Ishikawa (cell line): ENCODE measurements at regions not wholly inside any gene's neighbourhood (a gene's known extent, or its start where the extent isn't known, plus 50 kb on each side); places are given as distances from the start of the nearest gene placed in this dataset.

Experiments used
- CEBPB ChIP-seq: IDR thresholded peaks from 2 replicates; pipeline ENCODE4 v1.6.1; 2012
- EP300 ChIP-seq: IDR thresholded peaks from 2 replicates; pipeline ENCODE4 v1.6.1; 2012; ENCODE audit warnings: borderline replicate concordance
- FOXM1 ChIP-seq: IDR thresholded peaks from 2 replicates; pipeline ENCODE4 v1.6.1; 2012; ENCODE audit warnings: low read depth, borderline replicate concordance
- NFIC ChIP-seq: IDR thresholded peaks from 2 replicates; pipeline ENCODE4 v1.6.1; 2012
- RAD21 ChIP-seq: IDR thresholded peaks from 2 replicates; pipeline ENCODE4 v1.6.1; 2012; ENCODE audit warnings: low read depth
- TAF1 ChIP-seq: IDR thresholded peaks from 2 replicates; pipeline ENCODE4 v1.6.1; 2012; ENCODE audit warnings: low read depth, mild to moderate bottlenecking
- TCF12 ChIP-seq: IDR thresholded peaks from 2 replicates; pipeline ENCODE4 v1.6.1; 2012; ENCODE audit warnings: low read depth
- TEAD4 ChIP-seq: IDR thresholded peaks from 2 replicates; pipeline ENCODE4 v1.6.1; 2012
- YY1 ChIP-seq: IDR thresholded peaks from 2 replicates; pipeline ENCODE4 v1.6.1; 2012; ENCODE audit warnings: low read depth
- ZBTB7A ChIP-seq: IDR thresholded peaks from 2 replicates; pipeline ENCODE4 v1.6.1; 2012; ENCODE audit warnings: low read depth
- TF ChIP-seq, protein P1 (sequence below): IDR thresholded peaks from 2 replicates; pipeline ENCODE4 v1.6.1; 2012
- TF ChIP-seq, protein P2 (sequence below): IDR thresholded peaks from 2 replicates; pipeline ENCODE4 v1.6.1; 2012; ENCODE audit warnings: low read depth, mild to moderate bottlenecking
- TF ChIP-seq, protein P3 (sequence below): IDR thresholded peaks from 2 replicates; pipeline ENCODE4 v1.6.1; 2012

DNA sequence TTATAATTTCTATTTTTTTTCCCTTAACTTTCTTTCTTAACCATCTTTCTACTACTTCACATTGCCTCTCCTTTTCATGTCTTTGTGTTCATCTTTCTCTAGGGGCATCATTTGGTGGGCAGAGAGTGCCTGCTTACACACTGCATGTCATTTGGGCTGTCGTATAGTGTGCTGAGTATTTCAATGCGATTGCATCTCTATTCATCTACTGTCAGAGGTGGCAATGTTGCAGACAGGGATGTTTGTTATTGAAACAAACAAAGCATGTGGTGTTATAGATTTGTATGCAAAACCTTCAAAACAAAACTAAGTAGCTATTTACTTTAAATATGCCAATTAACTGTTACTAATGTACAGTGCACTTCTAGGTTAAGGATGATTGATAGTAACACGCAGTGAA is 141.1 kb upstream of the MEF2C start:
- TF ChIP-seq NFIC = no peak
- no peak for TF ChIP-seq TAF1
- TF ChIP-seq, protein P1, sequence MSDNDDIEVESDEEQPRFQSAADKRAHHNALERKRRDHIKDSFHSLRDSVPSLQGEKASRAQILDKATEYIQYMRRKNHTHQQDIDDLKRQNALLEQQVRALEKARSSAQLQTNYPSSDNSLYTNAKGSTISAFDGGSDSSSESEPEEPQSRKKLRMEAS = no peak
- TF ChIP-seq TEAD4 = no peak
- TF ChIP-seq TCF12 = no peak
- no peak for TF ChIP-seq EP300
- TF ChIP-seq FOXM1 = no peak
- TF ChIP-seq RAD21 = no peak
- no peak for TF ChIP-seq CEBPB
- TF ChIP-seq, protein P2, sequence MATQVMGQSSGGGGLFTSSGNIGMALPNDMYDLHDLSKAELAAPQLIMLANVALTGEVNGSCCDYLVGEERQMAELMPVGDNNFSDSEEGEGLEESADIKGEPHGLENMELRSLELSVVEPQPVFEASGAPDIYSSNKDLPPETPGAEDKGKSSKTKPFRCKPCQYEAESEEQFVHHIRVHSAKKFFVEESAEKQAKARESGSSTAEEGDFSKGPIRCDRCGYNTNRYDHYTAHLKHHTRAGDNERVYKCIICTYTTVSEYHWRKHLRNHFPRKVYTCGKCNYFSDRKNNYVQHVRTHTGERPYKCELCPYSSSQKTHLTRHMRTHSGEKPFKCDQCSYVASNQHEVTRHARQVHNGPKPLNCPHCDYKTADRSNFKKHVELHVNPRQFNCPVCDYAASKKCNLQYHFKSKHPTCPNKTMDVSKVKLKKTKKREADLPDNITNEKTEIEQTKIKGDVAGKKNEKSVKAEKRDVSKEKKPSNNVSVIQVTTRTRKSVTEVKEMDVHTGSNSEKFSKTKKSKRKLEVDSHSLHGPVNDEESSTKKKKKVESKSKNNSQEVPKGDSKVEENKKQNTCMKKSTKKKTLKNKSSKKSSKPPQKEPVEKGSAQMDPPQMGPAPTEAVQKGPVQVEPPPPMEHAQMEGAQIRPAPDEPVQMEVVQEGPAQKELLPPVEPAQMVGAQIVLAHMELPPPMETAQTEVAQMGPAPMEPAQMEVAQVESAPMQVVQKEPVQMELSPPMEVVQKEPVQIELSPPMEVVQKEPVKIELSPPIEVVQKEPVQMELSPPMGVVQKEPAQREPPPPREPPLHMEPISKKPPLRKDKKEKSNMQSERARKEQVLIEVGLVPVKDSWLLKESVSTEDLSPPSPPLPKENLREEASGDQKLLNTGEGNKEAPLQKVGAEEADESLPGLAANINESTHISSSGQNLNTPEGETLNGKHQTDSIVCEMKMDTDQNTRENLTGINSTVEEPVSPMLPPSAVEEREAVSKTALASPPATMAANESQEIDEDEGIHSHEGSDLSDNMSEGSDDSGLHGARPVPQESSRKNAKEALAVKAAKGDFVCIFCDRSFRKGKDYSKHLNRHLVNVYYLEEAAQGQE = no peak
- no peak for TF ChIP-seq YY1
- TF ChIP-seq ZBTB7A = no peak
- TF ChIP-seq, protein P3, sequence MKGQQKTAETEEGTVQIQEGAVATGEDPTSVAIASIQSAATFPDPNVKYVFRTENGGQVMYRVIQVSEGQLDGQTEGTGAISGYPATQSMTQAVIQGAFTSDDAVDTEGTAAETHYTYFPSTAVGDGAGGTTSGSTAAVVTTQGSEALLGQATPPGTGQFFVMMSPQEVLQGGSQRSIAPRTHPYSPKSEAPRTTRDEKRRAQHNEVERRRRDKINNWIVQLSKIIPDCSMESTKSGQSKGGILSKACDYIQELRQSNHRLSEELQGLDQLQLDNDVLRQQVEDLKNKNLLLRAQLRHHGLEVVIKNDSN = no peak
